Activated T-helper 1 cell treated with anti-CD3 and anti-CD28 coated beads, Interleukin-12 subunit alpha, Interleukin-12 subunit beta, Interleukin-2, Interleukin-4 antibody, amounts not matched to agents 30 ng/mL and 10 ng/mL and 1 ng/mL, durations not matched to agents 14 hours and 24 hours and 36 hours (primary cell): ENCODE measurements at regions not wholly inside any gene's neighbourhood (a gene's known extent, or its start where the extent isn't known, plus 50 kb on each side); places are given as distances from the start of the nearest gene placed in this dataset.
"Not testable (repeated sequence)": the region's sequence is repeated elsewhere in the genome, so short reads cannot be mapped to it uniquely, and the experiment has no call there.

Experiments used
- DNase-seq: peaks from one replicate; pipeline ENCODE4 v3.0.0; 2021; ENCODE audit warnings: low spot score
- H3K27ac Mint-ChIP-seq: one replicate; pipeline ENCODE4 v1.8.0; 2021; ENCODE audit warnings: mild to moderate bottlenecking, mixed read lengths
- H3K27me3 Mint-ChIP-seq: one replicate; pipeline ENCODE4 v1.8.0; 2022; ENCODE audit warnings: mild to moderate bottlenecking, moderate library complexity, mixed read lengths; ENCODE audit not compliant: insufficient read depth
- H3K36me3 Mint-ChIP-seq: one replicate; pipeline ENCODE4 v1.8.0; 2021; ENCODE audit warnings: low read depth, mixed read lengths
- H3K4me1 Mint-ChIP-seq: one replicate; pipeline ENCODE4 v1.8.0; 2021; ENCODE audit warnings: low read depth, mixed read lengths
- H3K4me3 Mint-ChIP-seq: one replicate; pipeline ENCODE4 v1.8.0; 2021; ENCODE audit warnings: mild to moderate bottlenecking, moderate library complexity, mixed read lengths
- H3K9me3 Mint-ChIP-seq: one replicate; pipeline ENCODE4 v1.8.0; 2021; ENCODE audit warnings: mixed read lengths
- intact Hi-C: fragments of 100-400 bp; cut with micrococcal nuclease; formaldehyde crosslinking; loops from one replicate; pipeline ENCODE4 v1.15.1; 2024

DNA sequence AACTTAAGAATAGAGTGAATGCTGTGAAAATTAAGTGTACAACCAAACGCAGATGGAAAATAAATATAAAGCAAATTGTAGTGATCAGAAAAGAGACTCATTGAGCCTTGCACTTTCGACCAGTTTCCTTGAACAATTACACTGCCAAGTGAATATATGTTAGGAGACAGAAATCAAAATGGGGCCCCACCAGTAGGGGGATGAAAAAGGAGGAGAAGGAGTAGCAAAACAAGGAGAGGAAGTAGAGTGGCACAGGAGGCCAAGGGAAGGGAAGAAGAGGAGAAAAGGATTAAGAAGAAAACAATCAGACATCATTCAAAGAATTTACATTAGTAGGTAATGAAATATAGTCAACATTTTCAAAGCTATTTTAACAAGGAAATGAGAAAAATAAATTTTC lies 1770.6 kb downstream of the PLA2G4A start:
- no peaks in the 10 kb centered on the region for H3K27me3 Mint-ChIP-seq
- H3K9me3 Mint-ChIP-seq: no peaks in the 10 kb centered on the region
- intact Hi-C loops: no loop called here
- H3K27ac Mint-ChIP-seq: no peak overlapping the region
- H3K4me1 Mint-ChIP-seq: no peaks in the 10 kb centered on the region
- no peak for DNase-seq
- no peak overlapping the region for H3K4me3 Mint-ChIP-seq
- no peaks in the 10 kb centered on the region for H3K36me3 Mint-ChIP-seq

- Mint-ChIP-seq H3K27ac (no peak overlapping the region), H3K27me3 (no peaks in the 10 kb centered on the region), H3K4me1 (no peaks in the 10 kb centered on the region), H3K9me3 (peaks cover 12% of the 10 kb centered on the region), H3K36me3 (no peaks in the 10 kb centered on the region), H3K4me3 (no peak overlapping the region)
- no peak for DNase-seq
- intact Hi-C loops: no loop called here
These were observed 1782.7 kb downstream of the PLA2G4A start for GRCh38 chr1:188611432-188611831.

GRCh38 chr1:188615321-188615720 lies 1786.6 kb downstream of the PLA2G4A start:
- Mint-ChIP-seq H3K27ac (no peak overlapping the region), H3K36me3 (no peaks in the 10 kb centered on the region), H3K4me1 (no peaks in the 10 kb centered on the region), H3K9me3 (peaks cover 9% of the 10 kb centered on the region), H3K4me3 (no peak overlapping the region), H3K27me3 (no peaks in the 10 kb centered on the region)
- intact Hi-C loops: no loop called here
- DNase-seq: no peak

- no peaks in the 10 kb centered on the region for H3K9me3 Mint-ChIP-seq
- H3K4me3 Mint-ChIP-seq: no peak overlapping the region
- H3K27ac Mint-ChIP-seq: no peak overlapping the region
- H3K36me3 Mint-ChIP-seq: no peaks in the 10 kb centered on the region
- no peaks in the 10 kb centered on the region for H3K27me3 Mint-ChIP-seq
- intact Hi-C loops: no loop called here
- H3K4me1 Mint-ChIP-seq: no peaks in the 10 kb centered on the region
- DNase-seq: no peak
These were observed 1791.5 kb downstream of the PLA2G4A start for GRCh38 chr1:188620236-188620635.

DNA sequence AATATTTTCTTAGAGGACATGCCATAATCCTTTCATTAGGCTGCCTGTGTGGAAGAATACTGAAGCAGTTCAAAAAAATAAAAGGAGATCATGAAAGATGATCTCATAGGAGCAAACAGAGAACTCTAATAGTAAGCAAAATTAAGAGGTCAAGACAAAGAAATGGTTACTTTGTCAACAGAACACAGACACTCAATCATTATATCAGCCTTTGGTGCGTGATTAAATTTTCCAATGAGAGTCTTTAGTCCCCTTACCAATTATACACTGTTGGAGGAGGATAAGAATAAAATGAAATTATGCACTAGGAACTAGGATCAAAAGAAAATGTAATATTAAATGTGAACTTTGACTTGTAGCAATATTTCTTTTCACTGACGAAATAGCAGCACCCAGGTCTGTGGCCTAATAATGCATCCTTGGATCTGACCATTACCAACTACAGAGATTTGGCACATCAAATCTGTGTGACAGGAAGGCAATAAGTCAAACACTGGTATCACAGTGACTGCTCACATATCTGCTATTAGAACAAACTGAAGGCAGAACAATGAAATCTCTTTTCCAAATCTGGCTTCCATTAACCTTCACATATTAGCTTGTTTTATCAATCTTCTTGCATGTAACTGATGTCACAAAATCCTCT lies 1812.9 kb downstream of the PLA2G4A start:
- Mint-ChIP-seq H3K27me3 (no peaks in the 10 kb centered on the region), H3K36me3 (no peaks in the 10 kb centered on the region), H3K4me3 (no peak overlapping the region), H3K9me3 (no peaks in the 10 kb centered on the region), H3K27ac (no peak overlapping the region), H3K4me1 (no peaks in the 10 kb centered on the region)
- intact Hi-C loops: no loop called here
- no peak for DNase-seq

- no peaks in the 10 kb centered on the region for H3K36me3 Mint-ChIP-seq
- intact Hi-C loops: no loop called here
- no peaks in the 10 kb centered on the region for H3K9me3 Mint-ChIP-seq
- no peak for DNase-seq
- no peaks in the 10 kb centered on the region for H3K27me3 Mint-ChIP-seq
- H3K4me1 Mint-ChIP-seq: no peaks in the 10 kb centered on the region
- H3K4me3 Mint-ChIP-seq: no peak overlapping the region
- H3K27ac Mint-ChIP-seq: no peak overlapping the region
These were observed 1814.0 kb downstream of the PLA2G4A start for GRCh38 chr1:188642704-188643103.

GRCh38 chr1:188652678-188653077 lies 1823.9 kb downstream of the PLA2G4A start:
- H3K9me3 Mint-ChIP-seq: no peaks in the 10 kb centered on the region
- H3K27me3 Mint-ChIP-seq: no peaks in the 10 kb centered on the region
- H3K4me1 Mint-ChIP-seq: no peaks in the 10 kb centered on the region
- no peaks in the 10 kb centered on the region for H3K36me3 Mint-ChIP-seq
- no peak for DNase-seq
- H3K27ac Mint-ChIP-seq: no peak overlapping the region
- no peak overlapping the region for H3K4me3 Mint-ChIP-seq
- intact Hi-C loops: no loop called here

GRCh38 chr1:188655966-188656365 lies 1821.7 kb downstream of the BRINP3 start:
- H3K36me3 Mint-ChIP-seq, H3K27ac Mint-ChIP-seq, intact Hi-C loops, H3K4me1 Mint-ChIP-seq, DNase-seq, H3K4me3 Mint-ChIP-seq, H3K9me3 Mint-ChIP-seq, H3K27me3 Mint-ChIP-seq: not testable (repeated sequence)

DNA sequence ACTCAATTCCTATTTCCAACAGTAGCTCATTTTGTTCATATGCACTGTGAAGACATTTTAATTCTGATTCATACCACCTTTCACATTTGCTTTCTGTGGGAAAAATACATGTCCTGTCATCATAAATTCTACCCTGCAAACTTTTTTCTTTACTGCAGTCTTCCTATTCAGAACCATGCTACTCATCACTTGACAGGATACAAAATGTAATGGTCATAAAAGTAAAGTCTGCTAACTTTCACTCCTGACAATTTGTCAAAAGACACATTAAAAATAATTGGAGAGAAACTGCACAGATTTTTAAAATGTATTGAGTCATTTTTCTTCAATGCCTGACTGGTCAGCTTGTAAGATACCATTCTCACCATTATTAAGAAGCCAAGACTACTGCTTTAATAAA lies 1817.1 kb downstream of the BRINP3 start:
- DNase-seq: no peak
- no peaks in the 10 kb centered on the region for H3K36me3 Mint-ChIP-seq
- H3K4me3 Mint-ChIP-seq: no peak overlapping the region
- no peaks in the 10 kb centered on the region for H3K9me3 Mint-ChIP-seq
- no peaks in the 10 kb centered on the region for H3K4me1 Mint-ChIP-seq
- intact Hi-C loops: no loop called here
- H3K27ac Mint-ChIP-seq: no peak overlapping the region
- no peaks in the 10 kb centered on the region for H3K27me3 Mint-ChIP-seq

GRCh38 chr1:188665477-188665876 lies 1812.2 kb downstream of the BRINP3 start:
- H3K9me3 Mint-ChIP-seq: no peaks in the 10 kb centered on the region
- H3K4me1 Mint-ChIP-seq: no peaks in the 10 kb centered on the region
- no peaks in the 10 kb centered on the region for H3K27me3 Mint-ChIP-seq
- DNase-seq: no peak
- H3K27ac Mint-ChIP-seq: no peak overlapping the region
- H3K4me3 Mint-ChIP-seq: no peak overlapping the region
- H3K36me3 Mint-ChIP-seq: no peaks in the 10 kb centered on the region
- intact Hi-C loops: no loop called here

GRCh38 chr1:188668083-188668482 lies 1809.6 kb downstream of the BRINP3 start:
- no peak overlapping the region for H3K4me3 Mint-ChIP-seq
- no peaks in the 10 kb centered on the region for H3K27me3 Mint-ChIP-seq
- no peaks in the 10 kb centered on the region for H3K36me3 Mint-ChIP-seq
- intact Hi-C loops: no loop called here
- H3K27ac Mint-ChIP-seq: no peak overlapping the region
- H3K4me1 Mint-ChIP-seq: no peaks in the 10 kb centered on the region
- DNase-seq: no peak
- no peaks in the 10 kb centered on the region for H3K9me3 Mint-ChIP-seq

GRCh38 chr1:188669728-188670382 lies 1807.8 kb downstream of the BRINP3 start:
- DNase-seq: no peak
- no peak overlapping the region for H3K27ac Mint-ChIP-seq
- H3K27me3 Mint-ChIP-seq: no peaks in the 10 kb centered on the region
- H3K36me3 Mint-ChIP-seq: no peaks in the 10 kb centered on the region
- intact Hi-C loops: no loop called here
- no peaks in the 10 kb centered on the region for H3K4me1 Mint-ChIP-seq
- no peak overlapping the region for H3K4me3 Mint-ChIP-seq
- no peaks in the 10 kb centered on the region for H3K9me3 Mint-ChIP-seq

GRCh38 chr1:188670837-188671236 lies 1806.8 kb downstream of the BRINP3 start:
- no peak overlapping the region for H3K27ac Mint-ChIP-seq
- no peaks in the 10 kb centered on the region for H3K27me3 Mint-ChIP-seq
- H3K4me1 Mint-ChIP-seq: no peaks in the 10 kb centered on the region
- no peaks in the 10 kb centered on the region for H3K36me3 Mint-ChIP-seq
- H3K4me3 Mint-ChIP-seq: no peak overlapping the region
- intact Hi-C loops: no loop called here
- DNase-seq: no peak
- H3K9me3 Mint-ChIP-seq: no peaks in the 10 kb centered on the region

DNA sequence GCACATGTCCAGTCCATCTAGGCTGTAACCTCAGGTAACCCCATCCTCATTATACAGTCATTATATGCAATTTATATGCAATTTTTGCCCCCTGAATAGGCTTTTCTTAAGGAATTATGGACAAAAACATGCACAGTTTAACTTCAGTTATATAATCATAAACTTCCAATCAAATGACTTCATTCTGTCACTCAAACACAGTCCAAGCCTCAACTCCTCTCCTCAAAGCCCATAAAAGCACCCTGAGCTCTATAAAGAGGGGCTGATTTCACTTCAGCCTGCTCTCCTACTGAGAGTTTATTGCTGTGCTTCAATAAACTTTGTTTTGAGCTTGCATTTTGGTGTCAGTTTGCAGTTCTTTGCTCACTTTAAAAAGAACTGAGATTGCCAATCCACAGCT lies 1805.5 kb downstream of the BRINP3 start:
- Mint-ChIP-seq H3K27me3 (no peaks in the 10 kb centered on the region), H3K27ac (no peak overlapping the region), H3K4me3 (no peak overlapping the region), H3K36me3 (no peaks in the 10 kb centered on the region), H3K4me1 (no peaks in the 10 kb centered on the region), H3K9me3 (no peaks in the 10 kb centered on the region)
- intact Hi-C loops: no loop called here
- DNase-seq: no peak
